ENCODE measurements at regions not wholly inside any gene's neighbourhood (a gene's known extent, or its start where the extent isn't known, plus 50 kb on each side); places are given as distances from the start of the nearest gene placed in this dataset.

GRCh38 chr3:111352585-111352984 is 189.4 kb upstream of the CD96 start:
- no peak for DNase-seq (ENCODE audit: low read depth)

- no peak for DNase-seq (ENCODE audit: low read depth)
These were observed 182.6 kb upstream of the CD96 start for GRCh38 chr3:111359261-111360030.

- no peak for DNase-seq (ENCODE audit: low read depth)
These were observed 179.5 kb upstream of the CD96 start for GRCh38 chr3:111362381-111363009.

- DNase-seq (ENCODE audit: low read depth), result no peak
These were observed 175.5 kb upstream of the CD96 start for GRCh38 chr3:111366515-111366914.

GRCh38 chr3:111368056-111368455 is 173.9 kb upstream of the CD96 start:
- no peak for DNase-seq (ENCODE audit: low read depth)

GRCh38 chr3:111369958-111370357 is 172.0 kb upstream of the CD96 start:
- DNase-seq (ENCODE audit: low read depth), result no peak

GRCh38 chr3:111373239-111373638 is 168.8 kb upstream of the CD96 start:
- no peak for DNase-seq (ENCODE audit: low read depth)

GRCh38 chr3:111373861-111374260 is 168.1 kb upstream of the CD96 start:
- DNase-seq (ENCODE audit: low read depth), result no peak

- no peak for DNase-seq (ENCODE audit: low read depth)
These were observed 156.0 kb upstream of the CD96 start for GRCh38 chr3:111385971-111386495.

- no peak for DNase-seq (ENCODE audit: low read depth)
These were observed 149.1 kb upstream of the CD96 start for GRCh38 chr3:111392894-111393398.

- no peak for DNase-seq (ENCODE audit: low read depth)
These were observed 129.3 kb upstream of the CD96 start for GRCh38 chr3:111412656-111413055.

- no peak for DNase-seq (ENCODE audit: low read depth)
These were observed 127.5 kb upstream of the CD96 start for GRCh38 chr3:111414531-111414930.

GRCh38 chr3:111415018-111415417 is 127.0 kb upstream of the CD96 start:
- DNase-seq (ENCODE audit: low read depth), result no peak

GRCh38 chr3:111418391-111418790 is 123.6 kb upstream of the CD96 start:
- DNase-seq (ENCODE audit: low read depth), result no peak

- DNase-seq (ENCODE audit: low read depth), result no peak
These were observed 113.7 kb upstream of the CD96 start for GRCh38 chr3:111428301-111428700.

- no peak for DNase-seq (ENCODE audit: low read depth)
These were observed 106.9 kb upstream of the CD96 start for GRCh38 chr3:111434941-111435622.

GRCh38 chr3:111438283-111438682 is 103.7 kb upstream of the CD96 start:
- no peak for DNase-seq (ENCODE audit: low read depth)

GRCh38 chr3:111454551-111454950 is 87.4 kb upstream of the CD96 start:
- no peak for DNase-seq (ENCODE audit: low read depth)

- no peak for DNase-seq (ENCODE audit: low read depth)
These were observed 76.8 kb upstream of the CD96 start for GRCh38 chr3:111465081-111465670.

- no peak for DNase-seq (ENCODE audit: low read depth)
These were observed 72.0 kb upstream of the CD96 start for GRCh38 chr3:111470032-111470431.

- no peak for DNase-seq (ENCODE audit: low read depth)
These were observed 70.2 kb upstream of the CD96 start for GRCh38 chr3:111471831-111472230.

- DNase-seq (ENCODE audit: low read depth), result no peak
These were observed 69.4 kb upstream of the CD96 start for GRCh38 chr3:111472556-111472955.

Data from stimulated activated CD8-positive, alpha-beta memory T cell treated with anti-CD3 and anti-CD28 coated beads, Interleukin-4, amount 100 ng/mL, for 24 hours (primary cell).